Skin epidermis (tissue), 12 donors: ENCODE measurements at regions not wholly inside any gene's neighbourhood (a gene's known extent, or its start where the extent isn't known, plus 50 kb on each side); places are given as distances from the start of the nearest gene placed in this dataset.

Experiments used
- H3K27ac ChIP-seq, 21 experiments: fragments of 200-600 bp; sonication (generic) in 11 of 21; one replicate each; pipeline ENCODE4 v1.5.0; 2020; ENCODE audit warnings: mild to moderate bottlenecking in 3 of 21, inconsistent platforms in 2 of 21, moderate library complexity in 2 of 21
- H3K4me3 ChIP-seq, 7 experiments: fragments of 200-600 bp; sonication (generic) in 2 of 7; one replicate each; pipeline ENCODE4 v1.5.0; 2020; ENCODE audit warnings: inconsistent platforms in 2 of 7, mild to moderate bottlenecking in 2 of 7, moderate library complexity in 1 of 7

DNA sequence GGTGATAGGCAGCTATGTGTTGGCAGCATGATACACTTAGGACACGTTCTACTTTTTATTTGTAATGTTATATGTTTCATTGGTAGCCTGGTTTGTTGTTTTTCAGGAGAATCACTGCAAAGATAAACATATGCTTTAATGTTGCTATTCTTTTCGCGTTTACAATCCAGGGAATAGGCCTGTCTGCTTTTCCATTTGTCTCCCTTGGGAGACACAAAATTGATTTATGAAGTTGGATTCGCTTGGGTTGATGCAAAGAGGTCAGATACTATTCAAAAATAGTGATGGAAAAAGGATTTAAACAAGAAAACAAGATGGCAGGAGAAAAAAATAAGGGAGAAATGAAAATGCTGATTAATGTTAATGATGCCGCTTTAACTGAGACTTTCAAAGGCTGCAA is 179.5 kb upstream of the SOX4 start:
- Histone ChIP-seq H3K27ac (no peak overlapping the region), H3K4me3 (no peak overlapping the region)

GRCh38 chr6:21420146-21420878 is 173.2 kb upstream of the SOX4 start:
- no peak overlapping the region for H3K4me3 ChIP-seq
- no peak overlapping the region for H3K27ac ChIP-seq

- Histone ChIP-seq H3K4me3 (no peak overlapping the region), H3K27ac (no peak overlapping the region)
Measured at GRCh38 chr6:21420926-21421325, 172.6 kb upstream of the SOX4 start.

GRCh38 chr6:21423106-21423854 is 170.3 kb upstream of the SOX4 start:
- Histone ChIP-seq H3K4me3 (no peak overlapping the region), H3K27ac (no peak overlapping the region)

DNA sequence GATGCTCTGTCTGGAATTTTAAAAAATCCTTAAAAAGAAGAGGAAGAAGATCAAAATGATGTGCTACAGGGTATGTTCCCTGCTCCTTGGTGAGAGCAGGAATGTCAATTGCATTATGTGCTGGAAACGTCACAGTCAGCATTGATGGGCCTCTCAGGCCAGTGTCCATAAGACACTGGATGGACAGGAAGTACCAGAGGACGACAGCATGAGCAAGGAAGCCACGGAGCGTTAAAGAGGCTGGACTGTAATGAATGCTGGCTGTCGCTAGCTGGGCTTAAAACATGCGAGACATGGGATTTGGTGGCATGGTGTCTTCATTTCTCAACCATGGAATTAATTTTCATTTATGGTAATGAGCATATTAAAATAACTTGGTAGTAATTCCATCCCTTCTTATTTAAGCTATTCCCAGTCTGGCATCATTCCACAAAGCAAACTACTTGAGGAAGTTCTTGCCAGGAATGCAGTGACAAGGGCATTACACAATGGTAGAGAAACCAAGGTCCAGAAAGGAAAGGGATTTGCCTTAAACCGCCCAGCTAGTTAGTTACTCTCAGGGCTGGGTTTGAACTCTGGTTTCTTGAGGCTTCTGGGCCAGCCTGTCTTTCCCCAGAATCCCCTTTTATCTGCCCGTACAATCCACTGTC is 166.6 kb upstream of the SOX4 start:
- no peak overlapping the region for H3K27ac ChIP-seq
- H3K4me3 ChIP-seq, result no peak overlapping the region

DNA sequence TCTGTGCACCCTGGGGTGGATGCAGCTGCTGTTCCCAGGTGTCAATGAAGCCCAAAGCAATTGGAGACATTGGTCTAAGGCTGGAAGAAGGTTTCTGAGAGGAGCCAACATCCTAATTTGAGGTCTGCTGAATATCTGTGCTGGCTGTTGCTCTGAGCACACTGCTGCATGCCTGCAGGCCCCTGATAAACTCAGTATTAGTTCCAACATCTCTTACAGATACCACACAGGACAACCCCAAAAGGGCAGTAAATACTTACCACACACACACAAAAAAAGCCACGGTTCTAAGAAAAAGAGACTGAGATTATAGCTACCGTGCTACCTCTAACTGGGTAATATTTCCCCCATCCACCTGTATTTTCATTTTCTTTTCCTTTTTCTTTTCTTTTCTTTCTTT is 164.3 kb upstream of the SOX4 start:
- H3K27ac ChIP-seq, result no peak overlapping the region
- H3K4me3 ChIP-seq, result no peak overlapping the region

DNA sequence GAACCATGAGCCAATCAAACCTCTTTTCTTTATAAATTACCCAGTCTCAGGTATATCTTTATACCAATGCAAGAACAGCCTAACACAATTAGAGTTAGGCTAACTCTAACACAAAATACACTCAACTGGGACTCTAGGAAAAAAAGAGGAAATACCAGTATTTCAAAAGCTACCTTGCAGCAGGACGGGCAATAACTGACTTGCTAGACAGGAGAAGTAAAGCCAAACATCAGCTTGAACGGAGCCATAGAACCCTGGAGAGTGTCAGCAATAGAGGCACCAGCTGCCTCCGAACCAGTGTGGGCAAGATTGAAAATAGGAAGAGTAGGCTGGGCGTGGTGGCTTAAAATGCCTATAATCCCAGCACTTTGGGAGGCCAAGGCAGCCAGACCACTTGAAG is 162.0 kb upstream of the SOX4 start:
- H3K4me3 ChIP-seq, result no peak overlapping the region
- no peak overlapping the region for H3K27ac ChIP-seq

GRCh38 chr6:21436625-21437024 is 156.9 kb upstream of the SOX4 start:
- Histone ChIP-seq H3K4me3 (no peak overlapping the region), H3K27ac (no peak overlapping the region)

DNA sequence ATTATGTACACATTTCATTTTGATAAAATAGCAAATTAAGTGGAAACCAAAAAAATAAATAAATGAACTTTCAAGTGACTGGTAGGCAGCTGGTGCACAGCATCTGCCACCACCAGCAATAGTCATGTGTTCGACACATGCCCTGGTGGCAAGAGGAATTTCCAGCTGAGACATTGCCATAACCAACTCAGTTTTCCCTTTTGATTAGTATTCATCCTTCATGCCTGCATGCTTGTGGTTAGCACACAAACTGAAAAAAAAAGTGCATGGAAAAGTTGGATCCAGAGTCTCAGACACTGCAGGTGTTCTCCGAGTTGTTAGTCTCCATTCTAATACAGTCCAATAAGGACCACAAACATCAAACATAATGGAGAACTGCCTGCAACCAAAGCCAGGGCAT is 156.0 kb upstream of the SOX4 start:
- Histone ChIP-seq H3K4me3 (no peak overlapping the region), H3K27ac (peak overlapping the region in 1 of 21 experiments; percentile 59)

DNA sequence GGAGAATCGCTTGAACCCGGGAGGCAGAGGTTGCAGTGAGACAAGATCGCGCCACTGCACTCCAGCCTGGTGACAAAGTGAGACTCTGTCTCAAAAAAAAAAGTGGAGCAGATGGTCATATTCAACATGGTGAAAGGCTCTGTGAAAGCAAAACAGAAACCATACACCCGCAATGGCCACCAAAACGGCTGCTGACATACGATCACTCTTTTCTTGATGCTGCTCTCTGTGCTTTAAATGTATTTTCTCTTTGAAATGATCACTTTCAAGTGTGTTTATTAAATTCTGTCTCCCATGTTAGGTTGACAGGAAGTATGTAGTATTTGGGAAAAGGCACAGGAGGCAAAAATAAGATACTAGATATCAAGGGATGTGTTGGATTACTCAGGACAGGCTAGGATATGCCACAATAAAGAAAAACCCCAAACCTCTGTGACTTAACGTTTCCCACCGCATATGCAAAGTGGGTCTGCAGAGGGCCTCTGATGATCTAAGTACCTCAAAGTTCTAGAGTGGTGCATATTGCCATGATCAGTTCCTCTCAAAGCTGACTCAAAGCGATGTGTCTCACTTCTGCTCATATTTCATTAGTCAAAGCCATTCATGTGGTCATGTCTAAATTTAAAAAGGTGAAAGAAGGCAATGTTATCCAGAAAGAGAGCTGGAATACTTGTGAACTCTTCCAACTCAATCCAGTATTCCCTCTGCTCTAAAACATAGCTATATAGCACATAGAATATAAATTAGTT is 155.1 kb upstream of the SOX4 start:
- Histone ChIP-seq H3K27ac (peak overlapping the region in 3 of 21 experiments; percentile 3 to 59 (median 56)), H3K4me3 (no peak overlapping the region)

- Histone ChIP-seq H3K27ac (peak overlapping the region in 3 of 21 experiments; percentile 3 to 59 (median 14)), H3K4me3 (no peak overlapping the region)
Measured at GRCh38 chr6:21438986-21439352, 154.6 kb upstream of the SOX4 start.

GRCh38 chr6:21441386-21441785 is 152.2 kb upstream of the SOX4 start:
- H3K27ac ChIP-seq, result no peak overlapping the region
- no peak overlapping the region for H3K4me3 ChIP-seq

DNA sequence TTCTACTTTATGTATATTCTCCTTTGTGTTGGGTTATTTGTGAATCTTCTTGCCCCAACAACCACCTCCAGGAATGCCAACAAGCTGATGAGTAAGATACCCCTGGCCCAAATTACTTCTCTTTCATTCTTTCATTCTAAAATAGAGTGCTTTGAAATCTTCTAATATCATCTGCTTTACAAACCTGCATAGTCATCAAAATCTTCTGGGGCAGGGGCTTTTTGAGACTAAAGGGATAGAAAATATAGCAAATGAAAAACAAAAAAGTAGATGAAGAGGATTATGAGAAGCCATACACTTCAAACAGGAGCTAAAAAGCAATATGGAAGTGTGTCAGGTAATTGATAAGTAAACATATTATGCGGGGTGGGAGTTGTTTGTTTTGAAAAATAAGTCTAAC is 150.7 kb upstream of the SOX4 start:
- no peak overlapping the region for H3K4me3 ChIP-seq
- no peak overlapping the region for H3K27ac ChIP-seq

DNA sequence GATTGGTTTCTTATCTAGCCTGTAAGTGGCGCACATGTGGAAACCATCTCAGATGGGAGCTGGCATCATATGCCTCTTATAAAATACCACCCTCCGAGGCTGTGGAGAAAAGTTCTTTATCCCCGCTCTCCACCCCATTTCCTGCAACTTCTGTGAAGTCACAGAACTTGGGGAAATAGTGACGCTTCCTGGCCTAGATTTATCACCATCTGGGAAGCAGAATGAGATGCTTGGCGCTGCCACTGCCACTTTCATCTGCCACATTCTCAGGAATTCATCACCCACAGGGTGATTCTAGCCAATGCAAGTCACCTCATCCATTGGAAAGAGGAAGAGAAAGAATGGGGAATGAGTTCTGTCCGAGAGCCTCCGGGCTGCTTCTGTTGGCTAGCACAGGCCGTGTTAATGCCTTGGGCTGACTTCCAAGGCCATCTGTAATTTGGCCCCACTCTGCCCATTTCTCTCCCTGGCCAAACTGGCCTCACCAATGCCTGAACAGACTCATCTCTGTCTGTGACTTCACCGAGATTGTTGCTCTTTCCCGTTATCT is 148.8 kb upstream of the SOX4 start:
- no peak overlapping the region for H3K4me3 ChIP-seq
- H3K27ac ChIP-seq, result peak overlapping the region in 1 of 21 experiments; percentile 9

DNA sequence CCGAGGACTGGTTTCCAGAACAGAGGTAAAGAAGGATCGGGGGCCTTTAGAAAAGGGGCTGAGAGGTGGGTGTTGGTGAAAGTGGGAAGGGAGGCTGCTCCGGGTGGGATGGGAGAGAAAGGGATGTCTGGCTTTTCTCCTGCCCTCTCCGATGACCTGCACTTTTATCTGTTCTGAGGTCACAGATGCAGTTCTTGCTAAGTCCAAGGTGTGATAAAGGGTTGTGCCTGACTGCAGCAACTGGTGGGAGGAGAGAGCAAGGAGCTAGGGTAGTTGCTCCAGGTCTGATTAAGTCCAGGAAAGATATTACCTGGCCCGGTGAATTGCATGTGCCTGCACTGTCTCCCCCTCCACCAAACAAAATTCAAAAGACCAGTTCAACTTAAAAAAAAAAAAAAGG is 145.6 kb upstream of the SOX4 start:
- Histone ChIP-seq H3K27ac (no peak overlapping the region), H3K4me3 (no peak overlapping the region)

DNA sequence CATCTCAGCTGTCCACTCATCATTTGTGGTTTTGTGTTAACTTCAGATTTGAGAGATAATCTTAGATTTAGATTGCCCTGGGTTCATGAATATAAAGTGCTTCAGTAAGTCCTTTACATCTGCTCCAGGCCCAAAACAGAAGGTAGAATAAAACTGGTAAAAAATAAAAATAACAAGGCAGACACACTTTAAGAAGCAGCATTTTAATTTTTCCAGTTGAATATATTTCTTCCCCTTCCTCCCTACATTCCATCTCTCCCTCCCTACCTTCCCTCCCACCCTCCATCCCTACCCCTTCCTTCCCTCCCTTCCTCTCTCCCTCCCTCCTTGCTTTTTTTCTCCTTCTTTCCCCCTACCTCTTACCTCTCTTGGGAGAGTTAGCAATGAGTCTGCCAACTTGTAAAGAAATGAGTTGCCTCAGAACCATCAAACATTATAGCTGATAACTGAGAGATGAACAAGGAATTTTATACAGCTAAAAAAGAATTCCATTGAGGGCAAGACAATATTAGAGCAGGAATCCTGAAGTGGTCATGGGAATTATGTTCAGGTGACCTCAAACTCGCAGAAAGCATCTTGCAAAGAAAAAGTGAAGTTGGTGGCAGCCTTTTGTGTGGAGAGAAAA is 145.0 kb upstream of the SOX4 start:
- Histone ChIP-seq H3K27ac (no peak overlapping the region), H3K4me3 (no peak overlapping the region)

DNA sequence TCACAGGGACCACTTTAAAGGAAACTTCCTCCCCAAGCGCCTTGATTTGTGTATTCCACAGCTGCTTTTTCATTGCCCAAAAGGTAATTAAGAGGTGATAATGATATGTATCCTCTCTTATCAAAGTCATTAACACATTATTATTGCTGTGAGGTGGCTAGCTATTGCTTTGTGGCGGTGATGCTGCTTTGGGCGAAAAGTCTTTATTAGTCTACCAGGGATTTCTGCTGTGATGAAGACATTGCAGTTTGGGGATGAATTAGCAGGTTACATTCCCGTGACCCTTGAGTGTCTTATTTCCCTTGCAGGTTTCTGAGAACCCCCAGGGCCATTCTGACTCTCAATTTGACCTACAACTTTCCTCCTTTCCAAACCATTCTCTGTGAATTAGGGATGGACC is 143.4 kb upstream of the SOX4 start:
- no peak overlapping the region for H3K27ac ChIP-seq
- H3K4me3 ChIP-seq, result no peak overlapping the region

DNA sequence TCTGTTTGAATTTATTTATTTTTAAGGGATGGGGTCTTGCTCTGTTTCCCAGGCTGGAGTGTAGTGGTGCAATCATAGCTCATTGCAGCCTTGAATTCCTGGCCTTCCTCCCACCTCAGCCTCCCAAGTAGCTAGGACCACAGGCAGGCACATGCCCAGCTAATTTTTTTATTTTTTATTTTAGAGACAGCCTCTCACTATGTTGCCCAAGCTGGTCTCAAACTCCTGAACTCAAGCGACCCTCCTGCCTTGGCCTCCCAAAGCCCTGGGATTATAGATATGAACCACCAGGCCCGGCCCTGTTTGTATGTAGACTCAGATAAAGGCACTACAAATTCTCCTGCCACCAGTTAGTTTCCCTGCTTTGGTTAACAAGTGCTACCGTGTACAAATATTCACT is 142.9 kb upstream of the SOX4 start:
- H3K4me3 ChIP-seq, result no peak overlapping the region
- no peak overlapping the region for H3K27ac ChIP-seq

DNA sequence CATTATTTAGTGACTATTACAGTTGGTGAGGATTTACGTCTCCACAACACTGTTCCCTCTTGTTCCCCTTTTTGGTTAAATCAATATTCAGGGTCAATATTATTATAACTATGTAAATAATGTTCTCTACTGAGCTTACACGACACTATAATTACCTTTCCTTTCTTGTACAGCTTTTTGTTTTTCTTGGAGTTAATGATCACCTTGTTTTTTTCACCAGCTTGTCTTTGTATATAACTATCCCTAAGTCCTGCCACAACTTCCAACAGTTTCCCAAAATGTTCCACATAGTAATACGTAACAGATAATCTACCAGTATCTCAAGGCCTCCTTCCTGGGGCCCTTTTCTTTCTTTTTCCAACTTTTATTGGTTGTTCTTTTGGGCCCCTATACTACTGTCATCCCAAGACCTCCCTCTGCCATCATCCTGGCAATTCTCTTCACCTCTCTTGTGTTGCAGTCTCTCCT is 142.0 kb upstream of the SOX4 start:
- Histone ChIP-seq H3K4me3 (no peak overlapping the region), H3K27ac (no peak overlapping the region)

- Histone ChIP-seq H3K27ac (no peak overlapping the region), H3K4me3 (no peak overlapping the region)
Measured at GRCh38 chr6:21454262-21454661, 139.3 kb upstream of the SOX4 start.
